B cell (primary cell): ENCODE measurements at regions not wholly inside any gene's neighbourhood (a gene's known extent, or its start where the extent isn't known, plus 50 kb on each side); places are given as distances from the start of the nearest gene placed in this dataset.

ENCODE experiments used
- ATAC-seq: fragments of 200-7000 bp; cut with Tn5 transposase; one replicate; pipeline ENCODE4 v1.10.0; 2021; ENCODE audit warnings: low read depth, mild to moderate bottlenecking, moderate number of reproducible peaks, moderate library complexity
- CTCF ChIA-PET: fragments of 350-600 bp; sonication (Branson Sonifier 250); formaldehyde crosslinking; loops from one replicate; lab custom pipeline; 2021; ENCODE audit warnings: antibody characterized with exemption, inconsistent platforms; lab: Charles Lee
- POLR2A ChIA-PET: fragments of 350-600 bp; sonication (Branson Sonifier 250); formaldehyde crosslinking; loops from one replicate; lab custom pipeline; 2021; ENCODE audit warnings: antibody characterized with exemption; lab: Charles Lee
- DNase-seq: peaks from one replicate; pipeline ENCODE4 v3.0.0; 2013
- H2AFZ ChIP-seq: 2 replicates; pipeline ENCODE4 v1.6.1; 2012; ENCODE audit warnings: mild to moderate bottlenecking, low read depth, low read length; ENCODE audit not compliant: insufficient read depth, poor library complexity, severe bottlenecking
- H3K27ac ChIP-seq, 2 donors: 1 replicate in 1 of 2; 2 replicates in 1 of 2; pipeline ENCODE4 v1.5.1; 2012 to 2013; ENCODE audit warnings: low read length in 2 of 2, mild to moderate bottlenecking in 2 of 2, moderate library complexity in 1 of 2
- H3K27me3 ChIP-seq, 4 experiments: fragments of 200-600 bp in 1 of 4; sonication (generic) in 1 of 4; replicated peaks in 1 of 4; 1 replicate in 2 of 4; 2 replicates in 2 of 4; pipeline versions ENCODE4 v1.6.1 to v1.7.0; 2013 to 2016; ENCODE audit warnings: low read length in 3 of 4, mild to moderate bottlenecking in 2 of 4, mixed read lengths in 1 of 4, moderate library complexity in 1 of 4; ENCODE audit not compliant: insufficient read depth in 4 of 4, control insufficient read depth in 3 of 4; ENCODE audit errors: control extremely low read depth in 1 of 4
- H3K36me3 ChIP-seq, 2 experiments: replicated peaks in 1 of 2; 1 replicate in 1 of 2; 2 replicates in 1 of 2; pipeline versions ENCODE4 v1.6.1 to v1.7.1; 2013; ENCODE audit warnings: low read length in 1 of 2; ENCODE audit not compliant: insufficient read depth in 2 of 2, control insufficient read depth in 1 of 2; ENCODE audit errors: control extremely low read depth in 1 of 2, extremely low read depth in 1 of 2
- H3K4me1 ChIP-seq, 2 donors: fragments of 200-600 bp in 1 of 2; sonication (generic) in 1 of 2; 1 replicate in 1 of 2; 2 replicates in 1 of 2; pipeline versions ENCODE4 v1.5.1 to v1.6.1; 2013 to 2017; ENCODE audit warnings: low read length in 2 of 2; ENCODE audit not compliant: control insufficient read depth in 2 of 2, insufficient read depth in 2 of 2
- H3K4me2 ChIP-seq: replicated peaks from 2 replicates; pipeline ENCODE3; 2012; ENCODE audit warnings: mild to moderate bottlenecking, low read depth, low read length; ENCODE audit not compliant: poor library complexity, severe bottlenecking
- H3K4me3 ChIP-seq, 5 experiments: fragments of 200-600 bp in 1 of 5; sonication (generic) in 1 of 5; 1 replicate in 3 of 5; 2 replicates in 2 of 5; pipeline versions ENCODE4 v1.5.1 to v1.7.0; 2011 to 2016; ENCODE audit warnings: low read length in 4 of 5, mild to moderate bottlenecking in 4 of 5, low read depth in 2 of 5, control low read depth in 1 of 5, moderate library complexity in 1 of 5; ENCODE audit not compliant: insufficient read depth in 1 of 5; ENCODE audit errors: control extremely low read depth in 1 of 5, extremely low read depth in 1 of 5
- H3K79me2 ChIP-seq: fragments of 200-600 bp; sonication (generic); one replicate; pipeline ENCODE4 v1.6.0; 2016; ENCODE audit warnings: low read length; ENCODE audit not compliant: control insufficient read depth, insufficient read depth
- H3K9ac ChIP-seq: fragments of 200-600 bp; sonication (generic); 2 replicates; pipeline ENCODE4 v1.6.1; 2017; ENCODE audit warnings: mild to moderate bottlenecking, low read length, moderate library complexity
- H3K9me3 ChIP-seq, 3 donors: one replicate each; pipeline versions ENCODE4 v1.6.1 to v1.7.1; 2013; ENCODE audit warnings: low read length in 2 of 3; ENCODE audit not compliant: control insufficient read depth in 2 of 3, insufficient read depth in 1 of 3; ENCODE audit errors: control extremely low read depth in 1 of 3
- H4K20me1 ChIP-seq: 2 replicates; pipeline ENCODE4 v1.6.0; 2012; ENCODE audit warnings: mild to moderate bottlenecking, low read length; ENCODE audit not compliant: insufficient read depth, control insufficient read depth, poor library complexity, severe bottlenecking
- H3K27ac Mint-ChIP-seq: one replicate; pipeline ENCODE4 v1.8.0; 2021; ENCODE audit warnings: mixed read lengths
- H3K27me3 Mint-ChIP-seq: one replicate; pipeline ENCODE4 v1.8.0; 2021; ENCODE audit warnings: mixed read lengths
- H3K4me1 Mint-ChIP-seq: one replicate; pipeline ENCODE4 v1.8.0; 2021; ENCODE audit warnings: mixed read lengths
- H3K4me3 Mint-ChIP-seq: one replicate; pipeline ENCODE4 v1.8.0; 2021; ENCODE audit warnings: mixed read lengths
- H3K9me3 Mint-ChIP-seq: one replicate; pipeline ENCODE4 v1.8.0; 2022; ENCODE audit warnings: mixed read lengths; ENCODE audit not compliant: insufficient read depth
- CTCF ChIP-seq: fragments of 200-600 bp; IDR thresholded peaks from one replicate; pipeline ENCODE4 v1.8.0; 2022; ENCODE audit warnings: antibody characterized with exemption, mild to moderate bottlenecking
- EZH2 ChIP-seq: IDR thresholded peaks from 2 replicates; pipeline ENCODE4 v1.6.1; 2012; ENCODE audit warnings: borderline replicate concordance, low read depth, mild to moderate bottlenecking, moderate library complexity, low read length; ENCODE audit not compliant: insufficient read depth, poor library complexity, severe bottlenecking
- WGBS: methylation state at CpG from one replicate; pipeline ENCODE4 v1.1.5; 2013; ENCODE audit warnings: missing lambda C conversion rate; ENCODE audit not compliant: insufficient coverage; 5-methylcytosine and 5-hydroxymethylcytosine counted together
- intact Hi-C: fragments of 100-400 bp; cut with micrococcal nuclease; formaldehyde crosslinking; loops from one replicate; pipeline ENCODE4 v1.10.0; 2022

- H3K27ac ChIP-seq, result no peak overlapping the region
- WGBS, result no CpG with 5 or more reads among the region's 2 CpGs
- no peaks in the 10 kb centered on the region for H3K27me3 ChIP-seq
- Mint-ChIP-seq H3K27ac (no peak overlapping the region), H3K9me3 (peaks cover 3% of the 10 kb centered on the region), H3K4me3 (no peak overlapping the region), H3K27me3 (no peaks in the 10 kb centered on the region), H3K4me1 (no peaks in the 10 kb centered on the region)
- H3K36me3 ChIP-seq, result no peaks in the 10 kb centered on the region
- no peak overlapping the region for H3K9ac ChIP-seq
- H3K4me2 ChIP-seq, result no peak overlapping the region
- H3K4me1 ChIP-seq, result no peaks in the 10 kb centered on the region
- no peaks in the 10 kb centered on the region for H3K9me3 ChIP-seq
- no peak overlapping the region for H3K4me3 ChIP-seq
- ATAC-seq, result no peak
- H4K20me1 ChIP-seq, result no peaks in the 10 kb centered on the region
- intact Hi-C loops, result no loop called here
- POLR2A ChIA-PET, result no interaction called here
- TF ChIP-seq CTCF (no peak), EZH2 (no peak)
- CTCF ChIA-PET, result no interaction called here
- no peak for DNase-seq
- H3K79me2 ChIP-seq, result no peaks in the 10 kb centered on the region
- no peak overlapping the region for H2AFZ ChIP-seq
Observed at GRCh38 chr1:188406636-188407035, 1577.9 kb downstream of the PLA2G4A start.

- Histone ChIP-seq H3K79me2 (no peaks in the 10 kb centered on the region), H3K4me1 (no peaks in the 10 kb centered on the region), H3K27me3 (no peaks in the 10 kb centered on the region), H3K9ac (no peak overlapping the region), H3K27ac (no peak overlapping the region), H2AFZ (no peak overlapping the region), H3K9me3 (peaks cover 0 to 4% (median 0%) of the 10 kb centered on the region in 3 donors), H3K36me3 (no peaks in the 10 kb centered on the region), H3K4me3 (no peak overlapping the region), H4K20me1 (no peaks in the 10 kb centered on the region), H3K4me2 (no peak overlapping the region)
- TF ChIP-seq EZH2, result no peak
- no peak for TF ChIP-seq CTCF
- DNase-seq (no peak), ATAC-seq (no peak)
- Mint-ChIP-seq H3K4me1 (no peaks in the 10 kb centered on the region), H3K9me3 (no peaks in the 10 kb centered on the region), H3K27me3 (no peaks in the 10 kb centered on the region), H3K27ac (no peak overlapping the region), H3K4me3 (no peak overlapping the region)
- intact Hi-C loops, result no loop called here
- ChIA-PET POLR2A (no interaction called here), CTCF (no interaction called here)
- WGBS, result 76% methylated on average over 1 of the region's 1 CpG
Observed at GRCh38 chr1:188420177-188420576, 1591.4 kb downstream of the PLA2G4A start.
